ENCODE measurements at regions not wholly inside any gene's neighbourhood (a gene's known extent, or its start where the extent isn't known, plus 50 kb on each side); places are given as distances from the start of the nearest gene placed in this dataset.
"Not testable (repeated sequence)": the region's sequence is repeated elsewhere in the genome, so short reads cannot be mapped to it uniquely, and the experiment has no call there.

GRCh38 chr7:16961641-16962040 is 79.9 kb upstream of the AGR3 start:
- H3K4me1 Mint-ChIP-seq (ENCODE audit: low read depth), result no peaks in the 10 kb centered on the region
- H3K27me3 Mint-ChIP-seq, result no peaks in the 10 kb centered on the region
- H3K4me3 Mint-ChIP-seq, result no peak overlapping the region
- H3K36me3 Mint-ChIP-seq, result no peaks in the 10 kb centered on the region
- H3K27ac Mint-ChIP-seq, result no peak overlapping the region
- H3K9me3 Mint-ChIP-seq (ENCODE audit: low read depth), result no peaks in the 10 kb centered on the region

- no peaks in the 10 kb centered on the region for H3K4me1 Mint-ChIP-seq (ENCODE audit: low read depth)
- no peak overlapping the region for H3K4me3 Mint-ChIP-seq
- no peaks in the 10 kb centered on the region for H3K9me3 Mint-ChIP-seq (ENCODE audit: low read depth)
- H3K27me3 Mint-ChIP-seq, result no peaks in the 10 kb centered on the region
- H3K27ac Mint-ChIP-seq, result no peak overlapping the region
- no peaks in the 10 kb centered on the region for H3K36me3 Mint-ChIP-seq
Observed at GRCh38 chr7:16963044-16963443, 81.3 kb upstream of the AGR3 start.

GRCh38 chr7:16965697-16966096 is 83.9 kb upstream of the AGR3 start:
- H3K4me1 Mint-ChIP-seq (ENCODE audit: low read depth); H3K27ac Mint-ChIP-seq; H3K9me3 Mint-ChIP-seq (ENCODE audit: low read depth); H3K27me3 Mint-ChIP-seq; H3K36me3 Mint-ChIP-seq; H3K4me3 Mint-ChIP-seq: not testable (repeated sequence)

GRCh38 chr7:16967300-16967811 is 85.6 kb upstream of the AGR3 start:
- no peaks in the 10 kb centered on the region for H3K36me3 Mint-ChIP-seq
- no peak overlapping the region for H3K4me3 Mint-ChIP-seq
- H3K9me3 Mint-ChIP-seq (ENCODE audit: low read depth), result no peaks in the 10 kb centered on the region
- no peak overlapping the region for H3K27ac Mint-ChIP-seq
- peaks cover 3% of the 10 kb centered on the region for H3K27me3 Mint-ChIP-seq
- H3K4me1 Mint-ChIP-seq (ENCODE audit: low read depth), result no peaks in the 10 kb centered on the region

- Mint-ChIP-seq H3K36me3 (no peaks in the 10 kb centered on the region), H3K9me3 (ENCODE audit: low read depth) (no peaks in the 10 kb centered on the region), H3K4me1 (ENCODE audit: low read depth) (peaks cover 5% of the 10 kb centered on the region), H3K27ac (no peak overlapping the region), H3K27me3 (peaks cover 3% of the 10 kb centered on the region), H3K4me3 (no peak overlapping the region)
Observed at GRCh38 chr7:16970732-16971482, 89.1 kb upstream of the AGR3 start.

- peaks cover under 1% of the 10 kb centered on the region for H3K27me3 Mint-ChIP-seq
- no peaks in the 10 kb centered on the region for H3K36me3 Mint-ChIP-seq
- H3K4me3 Mint-ChIP-seq, result no peak overlapping the region
Observed at GRCh38 chr7:16975712-16976111, 93.9 kb upstream of the AGR3 start.

GRCh38 chr7:16978358-16979244 is 96.8 kb upstream of the AGR3 start:
- H3K4me3 Mint-ChIP-seq, result no peak overlapping the region
- no peak overlapping the region for H3K27ac Mint-ChIP-seq
- H3K36me3 Mint-ChIP-seq, result no peaks in the 10 kb centered on the region
- peaks cover 3% of the 10 kb centered on the region for H3K27me3 Mint-ChIP-seq
- no peaks in the 10 kb centered on the region for H3K9me3 Mint-ChIP-seq (ENCODE audit: low read depth)
- peaks cover 10% of the 10 kb centered on the region for H3K4me1 Mint-ChIP-seq (ENCODE audit: low read depth)

More at GRCh38 chr7:16975712-16976111, 93.9 kb upstream of the AGR3 start:
- H3K27ac Mint-ChIP-seq, result no peak overlapping the region
- H3K9me3 Mint-ChIP-seq (ENCODE audit: low read depth), result no peaks in the 10 kb centered on the region
- peaks cover 6% of the 10 kb centered on the region for H3K4me1 Mint-ChIP-seq (ENCODE audit: low read depth)

- Mint-ChIP-seq H3K4me3 (no peak overlapping the region), H3K36me3 (no peaks in the 10 kb centered on the region), H3K27me3 (peaks cover 3% of the 10 kb centered on the region), H3K27ac (no peak overlapping the region), H3K9me3 (ENCODE audit: low read depth) (no peaks in the 10 kb centered on the region), H3K4me1 (ENCODE audit: low read depth) (peaks cover 8% of the 10 kb centered on the region)
Observed at GRCh38 chr7:16980539-16980938, 98.8 kb upstream of the AGR3 start.

GRCh38 chr7:16982640-16983350 is 101.0 kb upstream of the AGR3 start:
- peaks cover 3% of the 10 kb centered on the region for H3K27me3 Mint-ChIP-seq
- H3K4me1 Mint-ChIP-seq (ENCODE audit: low read depth), result peaks cover 4% of the 10 kb centered on the region
- no peak overlapping the region for H3K27ac Mint-ChIP-seq
- H3K9me3 Mint-ChIP-seq (ENCODE audit: low read depth), result no peaks in the 10 kb centered on the region
- H3K4me3 Mint-ChIP-seq, result no peak overlapping the region
- no peaks in the 10 kb centered on the region for H3K36me3 Mint-ChIP-seq

- H3K4me1 Mint-ChIP-seq (ENCODE audit: low read depth), result peaks cover 4% of the 10 kb centered on the region
- no peaks in the 10 kb centered on the region for H3K36me3 Mint-ChIP-seq
- no peak overlapping the region for H3K4me3 Mint-ChIP-seq
- peaks cover 3% of the 10 kb centered on the region for H3K27me3 Mint-ChIP-seq
- no peak overlapping the region for H3K27ac Mint-ChIP-seq
- H3K9me3 Mint-ChIP-seq (ENCODE audit: low read depth), result no peaks in the 10 kb centered on the region
Observed at GRCh38 chr7:16984375-16984774, 102.6 kb upstream of the AGR3 start.

- no peak overlapping the region for H3K4me3 Mint-ChIP-seq
- peaks cover 4% of the 10 kb centered on the region for H3K4me1 Mint-ChIP-seq (ENCODE audit: low read depth)
- H3K27me3 Mint-ChIP-seq, result peaks cover 3% of the 10 kb centered on the region
- H3K9me3 Mint-ChIP-seq (ENCODE audit: low read depth), result no peaks in the 10 kb centered on the region
- no peak overlapping the region for H3K27ac Mint-ChIP-seq
- H3K36me3 Mint-ChIP-seq, result no peaks in the 10 kb centered on the region
Observed at GRCh38 chr7:16985621-16986020, 103.8 kb upstream of the AGR3 start.

- Mint-ChIP-seq H3K36me3 (no peaks in the 10 kb centered on the region), H3K4me3 (no peak overlapping the region), H3K27me3 (no peaks in the 10 kb centered on the region)
Observed at GRCh38 chr7:16986755-16987154, 105.0 kb upstream of the AGR3 start.

GRCh38 chr7:16989811-16990413 is 108.1 kb upstream of the AGR3 start:
- Mint-ChIP-seq H3K9me3 (ENCODE audit: low read depth) (no peaks in the 10 kb centered on the region), H3K4me1 (ENCODE audit: low read depth) (no peaks in the 10 kb centered on the region), H3K27me3 (peaks cover 2% of the 10 kb centered on the region), H3K4me3 (no peak overlapping the region), H3K27ac (no peak overlapping the region), H3K36me3 (no peaks in the 10 kb centered on the region)

More at GRCh38 chr7:16986755-16987154, 105.0 kb upstream of the AGR3 start:
- Mint-ChIP-seq H3K27ac (no peak overlapping the region), H3K4me1 (ENCODE audit: low read depth) (peaks cover 4% of the 10 kb centered on the region), H3K9me3 (ENCODE audit: low read depth) (no peaks in the 10 kb centered on the region)

- H3K4me3 Mint-ChIP-seq, result no peak overlapping the region
- H3K9me3 Mint-ChIP-seq (ENCODE audit: low read depth), result no peaks in the 10 kb centered on the region
- H3K27ac Mint-ChIP-seq, result no peak overlapping the region
- peaks cover 2% of the 10 kb centered on the region for H3K27me3 Mint-ChIP-seq
- H3K4me1 Mint-ChIP-seq (ENCODE audit: low read depth), result no peaks in the 10 kb centered on the region
- H3K36me3 Mint-ChIP-seq, result no peaks in the 10 kb centered on the region
Observed at GRCh38 chr7:16991551-16991950, 109.8 kb upstream of the AGR3 start.
